ENCODE measurements at regions not wholly inside any gene's neighbourhood (a gene's known extent, or its start where the extent isn't known, plus 50 kb on each side); places are given as distances from the start of the nearest gene placed in this dataset.

DNA sequence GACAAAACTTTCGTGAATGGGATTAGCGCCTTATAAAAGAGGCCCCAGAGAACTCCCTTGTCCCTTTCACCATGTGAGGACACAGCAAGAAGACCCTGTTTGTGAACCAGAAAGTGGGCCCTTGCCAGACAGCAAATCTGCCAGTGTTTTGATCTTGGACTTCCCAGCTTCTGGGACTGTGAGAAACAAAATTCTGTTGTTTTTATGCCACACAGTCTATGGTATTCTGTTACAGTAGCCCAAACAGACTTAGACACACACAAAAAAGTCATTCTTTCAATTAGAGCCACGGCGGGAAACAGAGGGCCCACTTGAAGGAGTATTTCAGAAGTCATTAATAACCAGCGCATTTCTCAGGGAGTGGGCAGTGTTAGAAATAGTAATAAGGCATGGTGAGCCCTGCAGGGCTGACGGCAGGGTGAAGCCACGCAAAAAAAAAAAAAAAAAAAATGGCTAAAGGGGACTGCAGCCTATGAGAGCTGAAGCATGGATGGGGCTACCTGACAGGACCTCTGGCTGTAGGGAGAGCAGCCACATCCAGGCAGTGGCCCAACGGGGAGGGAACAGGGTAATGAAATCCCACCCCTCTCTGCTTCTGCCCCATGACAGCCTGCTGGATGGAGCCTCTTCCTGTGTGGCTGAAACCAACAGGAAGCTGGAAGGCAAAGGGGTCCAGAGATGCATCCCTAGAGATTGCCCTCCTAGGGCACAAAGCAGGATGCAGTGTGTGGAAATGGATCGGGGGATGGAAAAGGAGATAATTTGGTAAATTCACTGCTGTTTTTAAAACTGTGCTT lies 189.3 kb downstream of the KCNS3 start:
- no peaks in the 10 kb centered on the region for H4K20me1 ChIP-seq (ENCODE audit: control insufficient read depth, insufficient read depth, low read depth, low read length)
- H3K9me3 ChIP-seq (ENCODE audit: control insufficient read depth, insufficient read depth, low read length), result no peaks in the 10 kb centered on the region
- H3K4me2 ChIP-seq (ENCODE audit: low read length), result no peak overlapping the region
- no peaks in the 10 kb centered on the region for H3K27me3 ChIP-seq (ENCODE audit: control insufficient read depth, low read length)
- H3K9me2 ChIP-seq (replicated peaks; ENCODE audit: control insufficient read depth, low read length), result no peaks in the 10 kb centered on the region
- TF ChIP-seq, protein P1, sequence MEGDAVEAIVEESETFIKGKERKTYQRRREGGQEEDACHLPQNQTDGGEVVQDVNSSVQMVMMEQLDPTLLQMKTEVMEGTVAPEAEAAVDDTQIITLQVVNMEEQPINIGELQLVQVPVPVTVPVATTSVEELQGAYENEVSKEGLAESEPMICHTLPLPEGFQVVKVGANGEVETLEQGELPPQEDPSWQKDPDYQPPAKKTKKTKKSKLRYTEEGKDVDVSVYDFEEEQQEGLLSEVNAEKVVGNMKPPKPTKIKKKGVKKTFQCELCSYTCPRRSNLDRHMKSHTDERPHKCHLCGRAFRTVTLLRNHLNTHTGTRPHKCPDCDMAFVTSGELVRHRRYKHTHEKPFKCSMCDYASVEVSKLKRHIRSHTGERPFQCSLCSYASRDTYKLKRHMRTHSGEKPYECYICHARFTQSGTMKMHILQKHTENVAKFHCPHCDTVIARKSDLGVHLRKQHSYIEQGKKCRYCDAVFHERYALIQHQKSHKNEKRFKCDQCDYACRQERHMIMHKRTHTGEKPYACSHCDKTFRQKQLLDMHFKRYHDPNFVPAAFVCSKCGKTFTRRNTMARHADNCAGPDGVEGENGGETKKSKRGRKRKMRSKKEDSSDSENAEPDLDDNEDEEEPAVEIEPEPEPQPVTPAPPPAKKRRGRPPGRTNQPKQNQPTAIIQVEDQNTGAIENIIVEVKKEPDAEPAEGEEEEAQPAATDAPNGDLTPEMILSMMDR (IDR thresholded peaks at IDR 0.05; ENCODE audit: low read depth, low read length, poor library complexity, severe bottlenecking), result no peak
- TF ChIP-seq EZH2phosphoT487 (IDR thresholded peaks at IDR 0.05; ENCODE audit: borderline replicate concordance, low read length), result no peak
- H3K4me1 ChIP-seq (ENCODE audit: control insufficient read depth, low read length), result no peaks in the 10 kb centered on the region
- H3K4me3 ChIP-seq (ENCODE audit: low read length), result no peak overlapping the region
- no peaks in the 10 kb centered on the region for H3K79me2 ChIP-seq (ENCODE audit: control insufficient read depth, low read length)
- H3K27ac ChIP-seq (ENCODE audit: low read depth, low read length), result no peak overlapping the region
- no peaks in the 10 kb centered on the region for H3F3A ChIP-seq (ENCODE audit: control insufficient read depth, insufficient read depth)
- H3K36me3 ChIP-seq (ENCODE audit: control insufficient read depth, low read length), result no peaks in the 10 kb centered on the region

DNA sequence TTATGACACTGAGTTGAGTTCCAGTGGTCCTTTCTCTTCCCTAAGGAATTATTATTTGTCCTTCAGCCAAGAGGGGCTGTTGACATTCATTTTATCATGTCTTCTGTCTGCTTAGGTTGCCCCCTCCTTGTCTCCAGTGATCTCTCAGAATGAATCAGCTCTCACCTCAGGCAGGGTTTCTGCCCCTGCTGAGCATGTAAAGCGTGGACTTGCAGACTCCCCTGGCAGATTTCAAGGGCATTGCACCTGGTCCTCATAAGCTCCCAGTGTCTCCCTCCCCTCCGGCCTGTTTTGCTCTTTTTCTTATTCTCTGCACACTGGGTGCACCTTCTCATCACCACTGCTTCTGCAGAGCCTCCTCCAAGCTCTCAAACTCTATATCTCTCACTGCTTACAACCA lies 188.4 kb downstream of the KCNS3 start:
- Histone ChIP-seq H3K4me2 (ENCODE audit: low read length) (no peak overlapping the region), H3K27ac (ENCODE audit: low read depth, low read length) (no peak overlapping the region), H3K9me3 (ENCODE audit: control insufficient read depth, insufficient read depth, low read length) (no peaks in the 10 kb centered on the region), H3K4me3 (ENCODE audit: low read length) (no peak overlapping the region), H3K27me3 (ENCODE audit: control insufficient read depth, low read length) (no peaks in the 10 kb centered on the region), H3K79me2 (ENCODE audit: control insufficient read depth, low read length) (no peaks in the 10 kb centered on the region), H3K9me2 (replicated peaks; ENCODE audit: control insufficient read depth, low read length) (no peaks in the 10 kb centered on the region), H3K36me3 (ENCODE audit: control insufficient read depth, low read length) (no peaks in the 10 kb centered on the region), H3F3A (ENCODE audit: control insufficient read depth, insufficient read depth) (no peaks in the 10 kb centered on the region), H3K4me1 (ENCODE audit: control insufficient read depth, low read length) (no peaks in the 10 kb centered on the region), H4K20me1 (ENCODE audit: control insufficient read depth, insufficient read depth, low read depth, low read length) (no peaks in the 10 kb centered on the region)
- TF ChIP-seq EZH2phosphoT487 (IDR thresholded peaks at IDR 0.05; ENCODE audit: borderline replicate concordance, low read length), result no peak
- TF ChIP-seq, protein P1 (IDR thresholded peaks at IDR 0.05; ENCODE audit: low read depth, low read length, poor library complexity, severe bottlenecking), result no peak

DNA sequence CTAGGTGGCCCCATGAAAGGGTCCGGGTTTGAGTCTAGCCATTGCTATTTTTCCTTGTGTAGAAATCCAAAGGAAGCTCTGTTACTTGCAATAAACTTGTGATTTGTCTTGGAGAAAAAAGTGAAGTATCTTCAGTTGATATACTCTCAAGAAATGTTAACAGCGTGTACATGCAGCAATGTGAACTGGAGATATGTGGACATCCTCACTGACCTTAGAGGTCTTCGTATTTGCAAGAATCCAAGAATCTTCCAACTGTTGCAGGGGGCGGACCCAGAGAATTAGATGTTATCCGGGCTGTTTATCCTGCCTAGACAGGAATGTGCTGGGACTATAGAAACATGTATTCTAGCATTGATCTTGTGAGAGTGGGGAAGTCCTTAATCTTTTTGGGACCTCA lies 187.6 kb downstream of the KCNS3 start:
- TF ChIP-seq, protein P1 (IDR thresholded peaks at IDR 0.05; ENCODE audit: low read depth, low read length, poor library complexity, severe bottlenecking), result no peak
- no peak for TF ChIP-seq EZH2phosphoT487 (IDR thresholded peaks at IDR 0.05; ENCODE audit: borderline replicate concordance, low read length)
- no peaks in the 10 kb centered on the region for H3K4me1 ChIP-seq (ENCODE audit: control insufficient read depth, low read length)

More for the DNA sequence above, 187.6 kb downstream of the KCNS3 start:
- no peaks in the 10 kb centered on the region for H3F3A ChIP-seq (ENCODE audit: control insufficient read depth, insufficient read depth)
- H3K9me2 ChIP-seq (replicated peaks; ENCODE audit: control insufficient read depth, low read length), result no peaks in the 10 kb centered on the region
- H3K4me2 ChIP-seq (ENCODE audit: low read length), result no peak overlapping the region
- H3K9me3 ChIP-seq (ENCODE audit: control insufficient read depth, insufficient read depth, low read length), result no peaks in the 10 kb centered on the region
- no peaks in the 10 kb centered on the region for H3K79me2 ChIP-seq (ENCODE audit: control insufficient read depth, low read length)
- H3K27me3 ChIP-seq (ENCODE audit: control insufficient read depth, low read length), result no peaks in the 10 kb centered on the region
- H3K4me3 ChIP-seq (ENCODE audit: low read length), result no peak overlapping the region
- no peaks in the 10 kb centered on the region for H3K36me3 ChIP-seq (ENCODE audit: control insufficient read depth, low read length)
- H3K27ac ChIP-seq (ENCODE audit: low read depth, low read length), result no peak overlapping the region
- H4K20me1 ChIP-seq (ENCODE audit: control insufficient read depth, insufficient read depth, low read depth, low read length), result no peaks in the 10 kb centered on the region
